NCI-H1417 treated with DMSO at 0.1 percent for 48 hours (cell line): ENCODE measurements at regions not wholly inside any gene's neighbourhood (a gene's known extent, or its start where the extent isn't known, plus 50 kb on each side); places are given as distances from the start of the nearest gene placed in this dataset.
"Not testable (repeated sequence)": the region's sequence is repeated elsewhere in the genome, so short reads cannot be mapped to it uniquely, and the experiment has no call there.

Experiments
- DNase-seq: peaks from one replicate; lab custom pipeline; 2025; lab: John Stamatoyannopoulos, UW

DNA sequence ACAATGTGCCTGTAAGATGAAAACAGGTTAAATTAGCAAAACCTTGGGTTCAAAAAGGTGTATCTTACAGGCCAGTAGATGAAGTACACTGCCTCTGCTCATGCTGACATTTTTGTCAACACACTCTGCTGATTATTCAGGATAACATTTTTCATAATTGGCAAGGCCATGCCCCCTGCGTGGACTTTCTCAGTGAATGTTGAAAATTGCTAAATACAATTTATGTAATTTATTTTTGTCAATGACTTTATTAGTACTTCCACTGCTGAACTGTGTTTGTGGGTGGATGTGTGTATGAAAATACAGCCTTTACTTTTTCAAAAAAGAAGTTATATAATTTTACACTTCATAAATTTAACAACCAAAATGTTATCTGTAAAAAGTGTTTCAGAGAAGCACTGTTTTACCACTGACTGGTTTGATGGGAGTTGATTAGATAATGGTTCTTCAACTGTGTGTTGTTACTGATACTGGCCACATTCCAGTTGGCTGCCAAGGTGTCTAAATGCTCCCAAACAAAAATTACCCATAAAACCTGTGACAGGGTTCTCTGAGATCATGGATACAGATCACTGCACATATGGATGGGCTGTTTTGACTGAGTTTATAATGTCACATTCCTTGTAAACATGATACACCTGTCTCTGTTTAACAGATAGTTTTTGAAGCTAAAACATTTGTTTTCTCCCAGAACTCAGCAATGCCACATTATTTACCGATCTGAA lies 151.9 kb upstream of the SLC7A11 start:
- no peak for DNase-seq

- no peak for DNase-seq
Measured at GRCh38 chr4:138392751-138393308, 150.7 kb upstream of the SLC7A11 start.

- no peak for DNase-seq
Measured at GRCh38 chr4:138389976-138390685, 148.0 kb upstream of the SLC7A11 start.

DNA sequence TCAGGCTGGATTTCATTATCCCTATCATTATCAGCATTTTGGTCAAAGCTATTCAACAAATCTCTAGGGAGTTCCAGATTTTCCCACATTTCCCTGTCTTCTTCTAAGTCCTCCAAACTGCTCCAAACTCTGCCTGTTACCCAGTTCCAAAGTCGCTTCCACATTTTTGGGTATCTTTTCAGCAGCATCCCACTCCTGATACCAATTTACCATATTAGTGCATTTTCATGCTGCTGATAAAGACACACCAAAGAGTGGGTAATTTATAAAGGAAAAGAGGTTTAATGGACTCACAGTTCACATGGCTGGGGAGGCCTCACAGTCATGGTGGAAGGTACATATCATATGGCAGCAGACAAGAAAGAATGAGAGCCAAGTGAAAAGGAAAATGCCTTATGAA lies 132.8 kb upstream of the SLC7A11 start:
- no peak for DNase-seq

GRCh38 chr4:138367942-138368341 lies 125.8 kb upstream of the SLC7A11 start:
- DNase-seq, result no peak

DNA sequence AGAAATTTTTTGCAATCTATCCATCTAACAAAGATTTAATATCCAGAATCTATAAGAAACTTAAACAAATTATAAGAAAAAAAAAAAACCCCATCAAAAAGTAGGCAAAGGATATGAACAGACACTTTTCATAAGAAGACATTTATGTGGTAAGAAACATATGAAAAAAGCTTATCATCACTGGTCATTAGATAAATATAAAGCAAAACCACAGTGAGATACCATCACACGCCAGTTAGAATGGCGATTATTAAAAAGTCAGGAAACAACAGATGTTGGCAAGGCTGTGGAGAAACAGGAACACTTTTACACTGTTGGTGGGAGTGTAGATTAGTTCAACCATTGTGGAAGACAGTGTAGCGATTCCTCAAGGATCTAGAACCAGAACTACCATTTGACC lies 110.3 kb upstream of the SLC7A11 start:
- not testable (repeated sequence) for DNase-seq

- no peak for DNase-seq
Measured at GRCh38 chr4:138348055-138348454, 105.9 kb upstream of the SLC7A11 start.

DNA sequence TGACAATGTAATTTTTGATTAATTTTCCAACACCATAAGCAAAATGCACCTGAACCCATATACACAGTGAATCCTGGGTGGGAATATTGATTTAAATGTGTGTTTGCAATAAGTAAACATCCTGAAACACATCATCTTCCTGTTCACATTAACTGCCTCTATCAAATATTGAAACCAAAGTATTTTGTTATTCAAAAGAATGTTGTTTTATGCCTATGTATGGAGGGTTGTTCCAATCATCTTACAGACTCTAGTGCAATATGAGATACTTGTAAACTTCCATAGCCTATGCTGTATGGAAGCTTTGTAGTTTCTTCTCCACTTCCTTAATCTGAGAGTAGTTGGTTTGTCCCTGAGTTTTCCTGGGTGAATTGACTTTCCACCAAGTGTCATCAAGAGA lies 105.4 kb upstream of the SLC7A11 start:
- no peak for DNase-seq

DNA sequence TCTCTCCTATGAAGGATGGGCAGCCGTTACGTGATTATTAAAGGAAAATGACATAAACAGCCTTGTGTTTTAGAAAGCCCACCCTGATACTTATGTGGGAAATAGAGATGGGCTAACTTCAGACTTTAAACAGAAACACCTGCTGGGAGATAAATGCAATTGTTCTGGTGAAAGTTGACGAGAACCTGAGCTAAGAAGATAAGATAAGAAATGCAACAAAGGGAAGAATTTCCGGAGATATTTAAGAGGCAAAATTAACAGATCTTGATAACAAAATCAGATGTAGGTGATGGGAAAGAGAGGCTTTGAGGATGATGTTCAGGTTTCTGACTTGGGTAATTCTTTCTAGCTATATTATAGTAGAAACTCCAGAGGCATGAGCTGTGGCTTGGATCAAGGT lies 102.7 kb upstream of the SLC7A11 start:
- no peak for DNase-seq

DNA sequence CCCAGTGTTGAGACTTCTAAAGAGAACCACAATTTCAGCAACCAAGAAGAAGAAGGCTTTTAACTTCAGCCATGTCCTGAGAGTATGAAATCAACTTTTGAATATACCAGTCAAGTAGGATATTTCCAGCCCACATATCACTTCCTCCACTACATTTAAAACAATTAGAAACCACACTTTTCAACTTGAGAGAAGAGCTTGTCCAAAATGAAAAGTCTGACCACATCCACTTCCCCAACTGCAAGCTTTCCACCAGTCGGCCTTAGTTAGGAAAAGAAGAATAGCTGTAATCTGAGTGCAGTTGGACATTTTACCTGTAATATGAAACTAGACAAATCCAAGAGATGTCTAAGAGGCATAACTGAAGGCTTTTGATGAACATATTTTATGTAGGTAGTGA lies 101.9 kb upstream of the SLC7A11 start:
- no peak for DNase-seq

GRCh38 chr4:138341739-138342415 lies 99.7 kb upstream of the SLC7A11 start:
- no peak for DNase-seq

GRCh38 chr4:138338840-138339239 lies 96.7 kb upstream of the SLC7A11 start:
- no peak for DNase-seq

DNA sequence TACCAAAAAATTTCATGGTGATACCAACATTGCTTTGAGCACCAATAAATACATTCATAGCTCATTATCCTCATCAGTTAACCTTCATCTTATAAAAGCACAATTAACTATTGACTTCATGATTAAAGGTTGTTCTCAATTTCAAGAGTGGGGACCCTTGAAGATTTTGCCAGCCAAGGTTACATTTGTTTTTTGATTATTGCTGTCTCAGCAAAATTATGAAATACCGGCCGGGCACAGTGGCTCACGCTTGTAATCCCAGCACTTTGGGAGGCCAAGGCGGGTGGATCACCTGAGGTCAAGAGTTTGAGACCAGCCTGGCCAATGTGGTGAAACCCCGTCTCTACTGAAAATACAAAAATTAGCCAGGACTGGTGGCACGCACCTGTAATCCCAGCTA lies 96.1 kb upstream of the SLC7A11 start:
- not testable (repeated sequence) for DNase-seq

- DNase-seq, result no peak
Measured at GRCh38 chr4:138334346-138335016, 92.3 kb upstream of the SLC7A11 start.

DNA sequence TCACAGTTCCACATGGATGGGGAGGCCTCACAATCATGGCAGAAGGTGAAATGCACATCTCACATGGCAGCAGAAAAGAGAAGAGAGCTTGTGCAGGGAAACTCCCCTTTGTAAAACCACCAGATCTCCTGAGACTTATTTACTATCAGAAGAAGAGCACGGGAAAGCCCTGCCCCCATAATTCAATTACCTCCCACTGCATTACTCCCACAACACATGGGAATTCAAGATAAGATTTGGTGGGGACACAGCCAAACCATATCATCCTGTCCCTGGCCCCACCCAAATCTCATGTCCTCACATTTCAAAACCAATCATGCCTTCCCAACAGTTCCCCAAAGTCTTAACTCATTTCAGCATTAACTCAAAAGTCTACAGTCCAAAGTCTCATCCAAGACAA lies 90.3 kb upstream of the SLC7A11 start:
- DNase-seq, result not testable (repeated sequence)

- no peak for DNase-seq
Measured at GRCh38 chr4:138330531-138330930, 88.4 kb upstream of the SLC7A11 start.

- no peak for DNase-seq
Measured at GRCh38 chr4:138329506-138330070, 87.4 kb upstream of the SLC7A11 start.

- DNase-seq, result no peak
Measured at GRCh38 chr4:138327338-138327737, 85.2 kb upstream of the SLC7A11 start.

DNA sequence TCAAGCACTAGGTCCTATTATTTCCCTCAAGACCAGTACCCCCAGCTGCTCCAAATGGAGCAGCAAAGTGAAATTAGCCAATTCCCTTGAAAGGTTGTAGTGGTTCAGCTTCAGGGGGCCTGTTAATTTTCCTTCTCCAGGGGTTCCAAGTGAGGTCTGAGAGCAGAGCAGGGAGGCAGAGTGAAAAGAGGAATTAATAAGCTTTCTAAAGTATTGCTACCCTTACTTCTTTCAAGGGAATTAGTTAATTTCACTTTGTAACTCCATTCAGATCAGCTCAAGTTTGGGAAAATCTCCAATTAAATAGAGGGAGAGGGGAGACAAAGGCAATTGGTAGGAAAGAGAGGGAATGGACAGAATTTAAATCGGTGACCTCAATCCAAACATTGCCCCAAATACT lies 78.7 kb upstream of the SLC7A11 start:
- no peak for DNase-seq

DNA sequence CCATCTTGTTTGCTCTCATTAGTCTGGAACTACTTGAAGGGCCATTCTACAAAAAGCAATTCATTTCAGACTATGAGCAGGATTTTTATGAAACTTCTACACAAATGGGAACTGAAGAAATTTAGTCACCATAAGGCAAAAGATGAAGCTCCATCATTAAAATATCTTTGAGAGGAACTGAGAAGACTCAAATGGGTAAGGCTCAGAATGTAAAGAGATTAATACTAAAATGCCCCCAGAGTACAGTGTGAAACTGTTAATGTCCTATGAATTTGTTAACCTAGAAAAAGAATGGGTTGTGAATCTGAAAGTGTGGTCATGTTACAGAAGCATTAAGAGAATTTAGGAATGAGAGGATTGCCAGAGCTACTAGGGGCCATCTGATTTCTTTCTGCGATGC lies 77.9 kb upstream of the SLC7A11 start:
- no peak for DNase-seq

DNA sequence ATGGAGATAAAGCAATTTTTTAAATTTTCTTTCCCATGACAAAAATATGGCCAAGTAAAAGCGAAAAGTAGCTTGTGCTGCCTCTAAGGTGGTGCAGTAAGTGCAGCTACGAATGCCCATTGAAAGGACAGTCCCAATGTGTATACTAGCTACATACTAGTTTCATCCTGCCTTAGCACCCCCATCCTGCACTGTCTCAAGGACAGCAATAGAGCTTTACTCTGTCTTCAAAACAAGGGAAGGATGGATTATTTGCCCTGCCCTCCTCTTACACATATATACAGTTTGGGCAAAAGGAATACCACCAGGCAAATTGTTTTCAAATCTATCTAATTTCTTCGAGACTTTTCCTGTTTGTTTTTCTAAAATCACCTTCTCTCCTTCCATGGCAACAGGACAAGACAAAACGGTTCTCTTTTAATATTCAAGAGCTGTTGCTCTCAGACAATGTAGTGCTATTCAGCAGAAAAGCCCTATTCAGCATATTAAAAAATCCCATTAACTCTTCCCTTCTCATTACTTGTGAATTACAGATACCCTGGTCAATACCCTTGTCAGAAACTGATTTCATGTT lies 75.1 kb upstream of the SLC7A11 start:
- no peak for DNase-seq

GRCh38 chr4:138312536-138312911 lies 70.4 kb upstream of the SLC7A11 start:
- DNase-seq, result no peak
